Endothelial cell (in vitro differentiated cells): ENCODE measurements at regions not wholly inside any gene's neighbourhood (a gene's known extent, or its start where the extent isn't known, plus 50 kb on each side); places are given as distances from the start of the nearest gene placed in this dataset.

ENCODE experiments used
- DNase-seq: peaks from one replicate; pipeline ENCODE4 v3.0.0; 2021; ENCODE audit warnings: low spot score
- H3K27ac Mint-ChIP-seq: one replicate; pipeline ENCODE4 v1.8.0; 2021; ENCODE audit warnings: mixed read lengths, inconsistent platforms; ENCODE audit not compliant: unreplicated experiment
- H3K27me3 Mint-ChIP-seq: one replicate; pipeline ENCODE4 v1.8.0; 2021; ENCODE audit warnings: mild to moderate bottlenecking, moderate library complexity, mixed read lengths, inconsistent platforms; ENCODE audit not compliant: unreplicated experiment
- H3K36me3 Mint-ChIP-seq: one replicate; pipeline ENCODE4 v1.8.0; 2021; ENCODE audit warnings: mild to moderate bottlenecking, low read depth, mixed read lengths, inconsistent platforms; ENCODE audit not compliant: unreplicated experiment
- H3K4me1 Mint-ChIP-seq: one replicate; pipeline ENCODE4 v1.8.0; 2021; ENCODE audit warnings: mild to moderate bottlenecking, mixed read lengths, inconsistent platforms; ENCODE audit not compliant: unreplicated experiment
- H3K4me3 Mint-ChIP-seq: one replicate; pipeline ENCODE4 v1.8.0; 2021; ENCODE audit warnings: mild to moderate bottlenecking, mixed read lengths, inconsistent platforms; ENCODE audit not compliant: unreplicated experiment
- H3K9me3 Mint-ChIP-seq: one replicate; pipeline ENCODE4 v1.8.0; 2021; ENCODE audit warnings: mixed read lengths, inconsistent platforms; ENCODE audit not compliant: unreplicated experiment
- TF ChIP-seq, protein P1 (sequence below): fragments of 200-600 bp; sonication (generic); IDR thresholded peaks from one replicate; pipeline ENCODE4 v1.5.0; 2021; ENCODE audit warnings: antibody characterized with exemption; ENCODE audit not compliant: unreplicated experiment

DNA sequence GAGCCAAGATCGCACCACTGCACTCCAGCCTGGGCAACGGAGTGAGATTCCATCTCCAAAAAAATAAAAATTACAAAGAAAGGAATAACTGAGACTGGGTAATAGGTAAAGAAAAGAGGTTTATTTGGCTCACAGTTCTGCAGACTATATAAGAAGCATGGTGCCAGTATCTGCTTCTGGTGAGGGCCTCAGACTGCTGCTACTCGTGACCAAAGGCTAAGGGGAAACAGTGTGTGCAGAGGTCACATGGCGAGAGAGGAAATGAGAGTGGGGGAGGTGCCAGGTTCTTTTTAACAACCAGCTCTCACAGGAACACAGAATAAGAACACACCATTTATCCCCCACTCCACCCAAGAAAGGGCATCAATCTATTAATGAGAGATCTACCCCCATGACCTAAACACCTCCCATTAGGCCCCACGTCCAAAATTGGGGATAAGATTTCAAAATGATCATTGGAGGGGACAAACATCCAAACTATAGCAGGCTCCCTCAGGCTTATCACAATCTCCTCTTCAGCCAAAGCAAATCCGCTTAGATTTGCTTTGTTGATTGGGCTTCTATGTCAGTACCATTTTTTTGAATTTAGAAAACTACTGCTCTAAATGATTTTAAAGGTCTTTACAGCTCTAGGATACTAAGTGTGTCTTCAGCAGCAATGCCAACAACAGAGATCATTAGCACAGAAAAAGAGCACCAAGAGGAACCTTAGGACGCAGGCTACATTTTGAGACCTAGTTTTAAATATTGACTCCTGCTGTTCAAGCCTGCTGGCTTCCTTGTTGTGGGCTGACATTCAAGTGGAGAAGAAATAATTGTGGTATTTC lies 84.2 kb upstream of the TBL1XR1 start:
- TF ChIP-seq, protein P1, sequence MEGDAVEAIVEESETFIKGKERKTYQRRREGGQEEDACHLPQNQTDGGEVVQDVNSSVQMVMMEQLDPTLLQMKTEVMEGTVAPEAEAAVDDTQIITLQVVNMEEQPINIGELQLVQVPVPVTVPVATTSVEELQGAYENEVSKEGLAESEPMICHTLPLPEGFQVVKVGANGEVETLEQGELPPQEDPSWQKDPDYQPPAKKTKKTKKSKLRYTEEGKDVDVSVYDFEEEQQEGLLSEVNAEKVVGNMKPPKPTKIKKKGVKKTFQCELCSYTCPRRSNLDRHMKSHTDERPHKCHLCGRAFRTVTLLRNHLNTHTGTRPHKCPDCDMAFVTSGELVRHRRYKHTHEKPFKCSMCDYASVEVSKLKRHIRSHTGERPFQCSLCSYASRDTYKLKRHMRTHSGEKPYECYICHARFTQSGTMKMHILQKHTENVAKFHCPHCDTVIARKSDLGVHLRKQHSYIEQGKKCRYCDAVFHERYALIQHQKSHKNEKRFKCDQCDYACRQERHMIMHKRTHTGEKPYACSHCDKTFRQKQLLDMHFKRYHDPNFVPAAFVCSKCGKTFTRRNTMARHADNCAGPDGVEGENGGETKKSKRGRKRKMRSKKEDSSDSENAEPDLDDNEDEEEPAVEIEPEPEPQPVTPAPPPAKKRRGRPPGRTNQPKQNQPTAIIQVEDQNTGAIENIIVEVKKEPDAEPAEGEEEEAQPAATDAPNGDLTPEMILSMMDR: no peak
- Mint-ChIP-seq H3K4me3 (no peak overlapping the region), H3K9me3 (no peaks in the 10 kb centered on the region), H3K36me3 (no peaks in the 10 kb centered on the region), H3K27ac (no peak overlapping the region), H3K27me3 (peaks cover 3% of the 10 kb centered on the region), H3K4me1 (peaks cover 26% of the 10 kb centered on the region)
- no peak for DNase-seq

DNA sequence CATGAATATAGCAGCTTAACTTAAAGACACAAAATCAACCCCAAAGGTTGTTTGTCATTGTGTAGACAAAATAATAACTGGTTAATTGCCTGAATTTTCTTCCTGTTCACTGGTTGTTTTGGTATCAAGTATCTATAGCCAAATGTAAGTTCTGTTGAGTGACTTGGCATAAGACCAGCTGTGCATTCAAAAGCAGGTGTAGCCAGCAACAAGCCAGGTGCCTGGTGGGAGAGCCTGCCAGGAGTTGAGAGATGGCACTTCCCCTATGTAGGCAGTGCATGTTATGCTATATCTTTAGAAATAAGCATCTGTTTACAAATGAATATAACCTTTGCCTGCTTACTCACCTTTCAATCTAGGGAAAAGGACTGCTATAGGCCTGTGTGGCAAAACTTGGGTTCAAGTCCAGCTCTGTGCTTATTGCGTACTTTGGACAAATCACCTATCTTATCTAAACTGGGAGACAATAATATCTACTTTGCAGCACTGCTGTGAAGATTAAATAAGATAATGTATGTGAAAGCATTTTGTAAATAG lies 84.9 kb upstream of the TBL1XR1 start:
- H3K4me1 Mint-ChIP-seq: peaks cover 27% of the 10 kb centered on the region
- TF ChIP-seq, protein P1: no peak

DNA sequence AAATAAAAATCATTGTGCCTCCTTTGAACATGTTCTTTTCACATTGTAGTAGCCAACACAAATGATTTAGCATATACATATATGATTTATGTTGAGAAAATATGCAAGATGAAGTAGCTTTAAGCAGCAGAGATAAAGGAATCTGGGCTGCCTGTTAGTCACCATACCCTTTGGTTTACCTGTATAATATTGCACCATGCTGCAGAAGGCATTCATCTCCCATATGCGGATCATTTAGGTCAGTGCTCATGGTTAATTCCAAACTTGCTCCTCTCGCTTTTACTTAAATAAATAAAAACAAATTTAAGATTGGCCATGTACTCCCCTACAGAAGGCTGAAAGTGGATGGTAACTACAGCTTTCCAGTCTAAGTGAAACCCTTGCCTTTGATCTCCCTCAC lies 86.7 kb upstream of the TBL1XR1 start:
- TF ChIP-seq, protein P1: no peak
- peaks cover 5% of the 10 kb centered on the region for H3K27me3 Mint-ChIP-seq
- peaks cover 6% of the 10 kb centered on the region for H3K36me3 Mint-ChIP-seq
- no peak for DNase-seq
- no peak overlapping the region for H3K27ac Mint-ChIP-seq
- no peaks in the 10 kb centered on the region for H3K9me3 Mint-ChIP-seq
- peaks cover 26% of the 10 kb centered on the region for H3K4me1 Mint-ChIP-seq
- no peak overlapping the region for H3K4me3 Mint-ChIP-seq

More for the DNA sequence above, 84.9 kb upstream of the TBL1XR1 start:
- no peak for DNase-seq
- H3K9me3 Mint-ChIP-seq: no peaks in the 10 kb centered on the region
- no peak overlapping the region for H3K27ac Mint-ChIP-seq
- no peak overlapping the region for H3K4me3 Mint-ChIP-seq
- H3K36me3 Mint-ChIP-seq: peaks cover 4% of the 10 kb centered on the region
- H3K27me3 Mint-ChIP-seq: peaks cover 3% of the 10 kb centered on the region

DNA sequence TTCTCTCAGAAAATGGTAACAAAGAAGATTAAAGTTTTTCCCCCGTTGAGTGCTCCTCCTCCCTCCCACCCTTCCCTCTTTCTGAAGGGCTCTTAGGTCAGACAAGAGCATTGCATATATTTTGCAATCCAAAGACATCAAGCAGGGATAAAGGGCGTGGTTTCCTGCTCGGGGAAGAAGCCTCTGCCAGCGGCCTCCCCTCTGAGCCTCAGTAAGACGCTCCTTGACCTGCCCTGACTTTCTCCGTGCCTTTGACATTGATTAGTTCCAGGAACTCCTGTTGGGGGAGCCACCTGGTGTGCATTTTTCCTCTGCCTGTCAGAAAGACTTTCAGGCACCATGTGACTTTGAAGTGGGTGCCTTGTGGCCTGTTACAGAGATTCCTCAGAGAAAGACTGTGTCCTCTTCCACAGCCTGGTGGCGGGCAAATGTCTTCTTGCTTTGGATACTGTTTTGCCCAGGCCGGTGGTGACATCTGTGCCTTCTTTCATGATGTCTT lies 87.2 kb upstream of the TBL1XR1 start:
- TF ChIP-seq, protein P1: no peak
- Mint-ChIP-seq H3K4me1 (peaks cover 22% of the 10 kb centered on the region), H3K27me3 (peaks cover 5% of the 10 kb centered on the region), H3K27ac (no peak overlapping the region), H3K4me3 (no peak overlapping the region), H3K36me3 (peaks cover 6% of the 10 kb centered on the region), H3K9me3 (no peaks in the 10 kb centered on the region)
- DNase-seq: no peak

DNA sequence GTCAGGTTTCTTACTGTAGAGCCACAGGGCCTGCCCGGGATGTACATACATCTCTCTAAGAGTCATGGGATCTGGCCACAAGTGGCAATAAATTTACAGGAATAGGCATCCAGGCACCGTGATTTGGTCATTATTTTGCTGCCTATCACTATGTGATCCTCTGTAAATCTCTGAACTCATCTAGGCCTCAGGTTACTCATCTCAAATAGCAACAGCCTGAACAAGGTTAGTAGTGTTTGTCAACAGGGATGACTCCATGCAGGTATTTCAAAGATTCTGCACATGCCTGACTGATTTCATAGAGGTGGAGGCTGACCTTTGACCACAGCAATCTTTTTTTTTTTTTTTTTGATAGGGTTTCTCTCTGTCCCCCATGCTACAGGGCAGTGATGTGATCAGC lies 88.8 kb upstream of the TBL1XR1 start:
- peaks cover 17% of the 10 kb centered on the region for H3K4me1 Mint-ChIP-seq
- no peak overlapping the region for H3K4me3 Mint-ChIP-seq
- H3K27me3 Mint-ChIP-seq: peaks cover 4% of the 10 kb centered on the region
- H3K27ac Mint-ChIP-seq: no peak overlapping the region
- peaks cover 10% of the 10 kb centered on the region for H3K36me3 Mint-ChIP-seq
- no peaks in the 10 kb centered on the region for H3K9me3 Mint-ChIP-seq
- TF ChIP-seq, protein P1: no peak
- no peak for DNase-seq
